Stomach (tissue), 4 donors: ENCODE measurements at regions not wholly inside any gene's neighbourhood (a gene's known extent, or its start where the extent isn't known, plus 50 kb on each side); places are given as distances from the start of the nearest gene placed in this dataset.

Experiments used
- CTCF ChIP-seq, 7 experiments: fragments of 450-650 bp in 4 of 7; fragments of 200-600 bp in 3 of 7; sonication (generic) in 3 of 7; IDR thresholded peaks; one replicate each; pipeline ENCODE4 v1.5.1; 2016 to 2019; ENCODE audit warnings: antibody characterized with exemption in 7 of 7, control low read depth in 2 of 7, mild to moderate bottlenecking in 1 of 7
- POLR2A ChIP-seq, 4 donors: fragments of 450-650 bp; IDR thresholded peaks; one replicate each; pipeline ENCODE4 v1.6.1; 2016; ENCODE audit warnings: antibody characterized with exemption in 4 of 4, control low read depth in 2 of 4, mild to moderate bottlenecking in 1 of 4, moderate library complexity in 1 of 4
- POLR2AphosphoS5 ChIP-seq, 3 donors: sonication (generic); formaldehyde crosslinking; IDR thresholded peaks; one replicate each; pipeline ENCODE4 v1.6.1; 2016; ENCODE audit warnings: antibody characterized with exemption in 3 of 3

- no peak for TF ChIP-seq CTCF (IDR thresholded peaks at IDR 0.05)
- TF ChIP-seq POLR2AphosphoS5 (IDR thresholded peaks at IDR 0.05), result no peak
- no peak for TF ChIP-seq POLR2A (IDR thresholded peaks at IDR 0.05)
Measured at GRCh38 chr5:164950927-164951326, 1445.5 kb downstream of the MAT2B start.
